HG03066 (cell line): ENCODE measurements at regions not wholly inside any gene's neighbourhood (a gene's known extent, or its start where the extent isn't known, plus 50 kb on each side); places are given as distances from the start of the nearest gene placed in this dataset.

ENCODE experiments used
- ATAC-seq: cut with Tn5 transposase; IDR thresholded peaks from one replicate; pipeline ENCODE4 v1.9.1; 2021; ENCODE audit warnings: low read depth; ENCODE audit not compliant: unreplicated experiment

- no peak for ATAC-seq
Observed at GRCh38 chrX:30156880-30157560, 58.3 kb upstream of the MAGEB2 start.

- ATAC-seq = no peak
Observed at GRCh38 chrX:30161043-30161442, 54.3 kb upstream of the MAGEB2 start.
